ENCODE measurements at regions not wholly inside any gene's neighbourhood (a gene's known extent, or its start where the extent isn't known, plus 50 kb on each side); places are given as distances from the start of the nearest gene placed in this dataset.

DNA sequence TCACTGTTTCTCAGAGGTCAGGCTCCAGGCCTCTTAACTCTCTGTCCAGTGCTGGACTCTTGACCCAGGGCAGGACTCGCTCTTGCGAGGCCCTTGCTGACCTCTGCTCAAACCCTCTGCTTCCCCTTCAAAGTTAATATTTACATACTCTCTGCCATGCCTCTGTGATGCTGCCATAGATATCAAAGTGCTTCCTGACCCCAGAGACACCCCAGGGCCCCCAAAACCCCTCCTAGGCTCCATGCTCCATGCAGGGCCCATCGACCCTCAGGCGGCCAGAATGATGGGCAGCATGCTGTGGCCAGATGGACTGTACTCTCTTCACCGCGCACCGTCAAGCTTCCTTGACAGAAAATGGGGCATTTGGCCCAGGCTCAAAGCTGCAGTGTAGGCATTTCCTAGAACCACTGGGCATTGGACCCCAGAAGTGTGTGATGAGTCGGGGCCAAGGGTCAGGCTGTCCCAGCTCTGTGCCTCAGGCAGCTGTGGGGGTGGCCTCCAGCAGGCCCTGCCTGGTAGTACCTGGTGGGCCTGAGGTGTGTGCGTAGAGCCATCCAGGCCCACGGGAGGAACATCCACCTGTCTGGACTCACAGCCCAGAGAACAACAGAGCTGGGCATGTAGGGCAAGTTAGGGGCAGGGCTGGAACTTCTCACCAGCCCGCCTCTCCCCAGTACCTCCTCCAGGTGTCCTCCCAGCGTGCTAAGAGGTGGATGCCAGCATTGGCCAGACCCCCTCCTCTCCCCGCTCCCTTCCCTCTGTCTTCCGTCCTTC is 142.8 kb downstream of the VEGFA start (continued):
- TF ChIP-seq, protein P1, sequence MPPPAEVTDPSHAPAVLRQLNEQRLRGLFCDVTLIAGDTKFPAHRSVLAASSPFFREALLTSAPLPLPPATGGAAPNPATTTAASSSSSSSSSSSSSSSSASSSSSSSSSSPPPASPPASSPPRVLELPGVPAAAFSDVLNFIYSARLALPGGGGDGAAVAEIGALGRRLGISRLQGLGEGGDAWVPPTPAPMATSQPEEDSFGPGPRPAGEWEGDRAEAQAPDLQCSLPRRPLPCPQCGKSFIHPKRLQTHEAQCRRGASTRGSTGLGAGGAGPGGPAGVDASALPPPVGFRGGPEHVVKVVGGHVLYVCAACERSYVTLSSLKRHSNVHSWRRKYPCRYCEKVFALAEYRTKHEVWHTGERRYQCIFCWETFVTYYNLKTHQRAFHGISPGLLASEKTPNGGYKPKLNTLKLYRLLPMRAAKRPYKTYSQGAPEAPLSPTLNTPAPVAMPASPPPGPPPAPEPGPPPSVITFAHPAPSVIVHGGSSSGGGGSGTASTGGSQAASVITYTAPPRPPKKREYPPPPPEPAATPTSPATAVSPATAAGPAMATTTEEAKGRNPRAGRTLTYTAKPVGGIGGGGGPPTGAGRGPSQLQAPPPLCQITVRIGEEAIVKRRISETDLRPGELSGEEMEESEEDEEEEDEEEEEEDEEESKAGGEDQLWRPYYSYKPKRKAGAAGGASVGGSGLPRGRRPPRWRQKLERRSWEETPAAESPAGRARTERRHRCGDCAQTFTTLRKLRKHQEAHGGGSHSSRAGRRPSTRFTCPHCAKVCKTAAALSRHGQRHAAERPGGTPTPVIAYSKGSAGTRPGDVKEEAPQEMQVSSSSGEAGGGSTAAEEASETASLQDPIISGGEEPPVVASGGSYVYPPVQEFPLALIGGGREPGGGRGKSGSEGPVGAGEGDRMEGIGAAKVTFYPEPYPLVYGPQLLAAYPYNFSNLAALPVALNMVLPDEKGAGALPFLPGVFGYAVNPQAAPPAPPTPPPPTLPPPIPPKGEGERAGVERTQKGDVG (CRISPR knock-in tag; IDR thresholded peaks at IDR 0.05; ENCODE audit: borderline replicate concordance): peak; percentile 83
- TF ChIP-seq ZNF256 (CRISPR knock-in tag; conservative IDR thresholded peaks at IDR 0.05) (0 out of 2 replicates have a peak, but pooled peaks have one; percentile 41), ZC3H4 (CRISPR knock-in tag; IDR thresholded peaks at IDR 0.05; ENCODE audit: borderline replicate concordance) (no peak), ERF (CRISPR knock-in tag; IDR thresholded peaks at IDR 0.05) (peak; percentile 56), SNAPC2 (CRISPR knock-in tag; IDR thresholded peaks at IDR 0.05) (peak; percentile 90; the same call in 1 of the 2 replicates), MED13 (CRISPR knock-in tag; IDR thresholded peaks at IDR 0.05) (peak; percentile 83), GATA4 (IDR thresholded peaks at IDR 0.05; ENCODE audit: borderline replicate concordance, low read depth) (peak; percentile 82; the same call in 1 of the 2 replicates), SRSF1 (optimal IDR thresholded peaks at IDR 0.05; ENCODE audit: low read depth, low read length) (peak; percentile 81), GATAD1 (CRISPR knock-in tag; IDR thresholded peaks at IDR 0.05) (peak; percentile 22; the same call in 1 of the 2 replicates), FOXM1 (CRISPR knock-in tag; IDR thresholded peaks at IDR 0.05) (no peak), ZNF629 (CRISPR knock-in tag; conservative IDR thresholded peaks at IDR 0.05) (no peak; the same call in 1 of the 2 replicates), HOXA3 (CRISPR knock-in tag; IDR thresholded peaks at IDR 0.05) (peak; percentile 82), PHF5A (CRISPR knock-in tag; IDR thresholded peaks at IDR 0.05; ENCODE audit: low read depth, unreplicated experiment) (peak; percentile 48), YEATS4 (CRISPR knock-in tag; IDR thresholded peaks at IDR 0.05; ENCODE audit: borderline replicate concordance) (peak; percentile 70)
- TF ChIP-seq, protein P2, sequence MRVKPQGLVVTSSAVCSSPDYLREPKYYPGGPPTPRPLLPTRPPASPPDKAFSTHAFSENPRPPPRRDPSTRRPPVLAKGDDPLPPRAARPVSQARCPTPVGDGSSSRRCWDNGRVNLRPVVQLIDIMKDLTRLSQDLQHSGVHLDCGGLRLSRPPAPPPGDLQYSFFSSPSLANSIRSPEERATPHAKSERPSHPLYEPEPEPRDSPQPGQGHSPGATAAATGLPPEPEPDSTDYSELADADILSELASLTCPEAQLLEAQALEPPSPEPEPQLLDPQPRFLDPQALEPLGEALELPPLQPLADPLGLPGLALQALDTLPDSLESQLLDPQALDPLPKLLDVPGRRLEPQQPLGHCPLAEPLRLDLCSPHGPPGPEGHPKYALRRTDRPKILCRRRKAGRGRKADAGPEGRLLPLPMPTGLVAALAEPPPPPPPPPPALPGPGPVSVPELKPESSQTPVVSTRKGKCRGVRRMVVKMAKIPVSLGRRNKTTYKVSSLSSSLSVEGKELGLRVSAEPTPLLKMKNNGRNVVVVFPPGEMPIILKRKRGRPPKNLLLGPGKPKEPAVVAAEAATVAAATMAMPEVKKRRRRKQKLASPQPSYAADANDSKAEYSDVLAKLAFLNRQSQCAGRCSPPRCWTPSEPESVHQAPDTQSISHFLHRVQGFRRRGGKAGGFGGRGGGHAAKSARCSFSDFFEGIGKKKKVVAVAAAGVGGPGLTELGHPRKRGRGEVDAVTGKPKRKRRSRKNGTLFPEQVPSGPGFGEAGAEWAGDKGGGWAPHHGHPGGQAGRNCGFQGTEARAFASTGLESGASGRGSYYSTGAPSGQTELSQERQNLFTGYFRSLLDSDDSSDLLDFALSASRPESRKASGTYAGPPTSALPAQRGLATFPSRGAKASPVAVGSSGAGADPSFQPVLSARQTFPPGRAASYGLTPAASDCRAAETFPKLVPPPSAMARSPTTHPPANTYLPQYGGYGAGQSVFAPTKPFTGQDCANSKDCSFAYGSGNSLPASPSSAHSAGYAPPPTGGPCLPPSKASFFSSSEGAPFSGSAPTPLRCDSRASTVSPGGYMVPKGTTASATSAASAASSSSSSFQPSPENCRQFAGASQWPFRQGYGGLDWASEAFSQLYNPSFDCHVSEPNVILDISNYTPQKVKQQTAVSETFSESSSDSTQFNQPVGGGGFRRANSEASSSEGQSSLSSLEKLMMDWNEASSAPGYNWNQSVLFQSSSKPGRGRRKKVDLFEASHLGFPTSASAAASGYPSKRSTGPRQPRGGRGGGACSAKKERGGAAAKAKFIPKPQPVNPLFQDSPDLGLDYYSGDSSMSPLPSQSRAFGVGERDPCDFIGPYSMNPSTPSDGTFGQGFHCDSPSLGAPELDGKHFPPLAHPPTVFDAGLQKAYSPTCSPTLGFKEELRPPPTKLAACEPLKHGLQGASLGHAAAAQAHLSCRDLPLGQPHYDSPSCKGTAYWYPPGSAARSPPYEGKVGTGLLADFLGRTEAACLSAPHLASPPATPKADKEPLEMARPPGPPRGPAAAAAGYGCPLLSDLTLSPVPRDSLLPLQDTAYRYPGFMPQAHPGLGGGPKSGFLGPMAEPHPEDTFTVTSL (CRISPR knock-in tag; IDR thresholded peaks at IDR 0.05; ENCODE audit: borderline replicate concordance): 0 out of 2 replicates have a peak, but pooled peaks have one; percentile 54
- TF ChIP-seq, protein P3, sequence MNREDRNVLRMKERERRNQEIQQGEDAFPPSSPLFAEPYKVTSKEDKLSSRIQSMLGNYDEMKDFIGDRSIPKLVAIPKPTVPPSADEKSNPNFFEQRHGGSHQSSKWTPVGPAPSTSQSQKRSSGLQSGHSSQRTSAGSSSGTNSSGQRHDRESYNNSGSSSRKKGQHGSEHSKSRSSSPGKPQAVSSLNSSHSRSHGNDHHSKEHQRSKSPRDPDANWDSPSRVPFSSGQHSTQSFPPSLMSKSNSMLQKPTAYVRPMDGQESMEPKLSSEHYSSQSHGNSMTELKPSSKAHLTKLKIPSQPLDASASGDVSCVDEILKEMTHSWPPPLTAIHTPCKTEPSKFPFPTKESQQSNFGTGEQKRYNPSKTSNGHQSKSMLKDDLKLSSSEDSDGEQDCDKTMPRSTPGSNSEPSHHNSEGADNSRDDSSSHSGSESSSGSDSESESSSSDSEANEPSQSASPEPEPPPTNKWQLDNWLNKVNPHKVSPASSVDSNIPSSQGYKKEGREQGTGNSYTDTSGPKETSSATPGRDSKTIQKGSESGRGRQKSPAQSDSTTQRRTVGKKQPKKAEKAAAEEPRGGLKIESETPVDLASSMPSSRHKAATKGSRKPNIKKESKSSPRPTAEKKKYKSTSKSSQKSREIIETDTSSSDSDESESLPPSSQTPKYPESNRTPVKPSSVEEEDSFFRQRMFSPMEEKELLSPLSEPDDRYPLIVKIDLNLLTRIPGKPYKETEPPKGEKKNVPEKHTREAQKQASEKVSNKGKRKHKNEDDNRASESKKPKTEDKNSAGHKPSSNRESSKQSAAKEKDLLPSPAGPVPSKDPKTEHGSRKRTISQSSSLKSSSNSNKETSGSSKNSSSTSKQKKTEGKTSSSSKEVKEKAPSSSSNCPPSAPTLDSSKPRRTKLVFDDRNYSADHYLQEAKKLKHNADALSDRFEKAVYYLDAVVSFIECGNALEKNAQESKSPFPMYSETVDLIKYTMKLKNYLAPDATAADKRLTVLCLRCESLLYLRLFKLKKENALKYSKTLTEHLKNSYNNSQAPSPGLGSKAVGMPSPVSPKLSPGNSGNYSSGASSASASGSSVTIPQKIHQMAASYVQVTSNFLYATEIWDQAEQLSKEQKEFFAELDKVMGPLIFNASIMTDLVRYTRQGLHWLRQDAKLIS (CRISPR knock-in tag; IDR thresholded peaks at IDR 0.05): 0 out of 2 replicates have a peak, but pooled peaks have one; percentile 8
